HepG2 (cell line): ENCODE measurements at regions not wholly inside any gene's neighbourhood (a gene's known extent, or its start where the extent isn't known, plus 50 kb on each side); places are given as distances from the start of the nearest gene placed in this dataset.

ENCODE experiments used
- ATM ChIP-seq: fragments of 450-650 bp; IDR thresholded peaks from 2 replicates; pipeline ENCODE4 v1.7.1; 2017; ENCODE audit warnings: mild to moderate bottlenecking, borderline replicate concordance
- CEBPG ChIP-seq: IDR thresholded peaks from 2 replicates; pipeline ENCODE4 v1.6.1; 2016
- DPF2 ChIP-seq: sonication (generic); formaldehyde crosslinking; IDR thresholded peaks from 2 replicates; pipeline ENCODE4 v1.4.0; 2020; ENCODE audit warnings: mild to moderate bottlenecking, low read depth, missing genetic modification reagents, borderline replicate concordance
- DZIP1 ChIP-seq: sonication (generic); formaldehyde crosslinking; IDR thresholded peaks from 2 replicates; pipeline ENCODE4 v1.5.0; 2020; ENCODE audit warnings: mild to moderate bottlenecking, missing genetic modification reagents
- FOSL1 ChIP-seq: sonication (generic); formaldehyde crosslinking; IDR thresholded peaks from 2 replicates; pipeline ENCODE4 v1.9.0; 2021; ENCODE audit warnings: missing genetic modification reagents, borderline replicate concordance
- FOXA3 ChIP-seq: IDR thresholded peaks from 2 replicates; pipeline ENCODE4 v1.6.1; 2016; ENCODE audit warnings: missing genetic modification reagents, missing compliant biosample characterization
- HMGA1 ChIP-seq: sonication (generic); formaldehyde crosslinking; conservative IDR thresholded peaks from 2 replicates; pipeline ENCODE4 v1.4.0; 2020; ENCODE audit warnings: missing genetic modification reagents
- HNF4G ChIP-seq, 2 experiments: sonication (generic) in 1 of 2; formaldehyde crosslinking in 1 of 2; IDR thresholded peaks; 2 replicates each; pipeline versions ENCODE4 v1.4.0 to v1.6.1; 2011 to 2020; ENCODE audit warnings: borderline replicate concordance in 2 of 2, low read depth in 2 of 2, mild to moderate bottlenecking in 2 of 2, low read length in 1 of 2, missing genetic modification reagents in 1 of 2, moderate library complexity in 1 of 2
- JUNB ChIP-seq: sonication (generic); formaldehyde crosslinking; IDR thresholded peaks from 2 replicates; pipeline ENCODE4 v1.8.0; 2022; ENCODE audit warnings: missing genetic modification reagents, mild to moderate bottlenecking, borderline replicate concordance
- LRRFIP1 ChIP-seq: sonication (generic); formaldehyde crosslinking; conservative IDR thresholded peaks from 2 replicates; pipeline ENCODE4 v1.4.0; 2020; ENCODE audit warnings: missing genetic modification reagents
- RARA ChIP-seq: IDR thresholded peaks from 2 replicates; pipeline ENCODE4 v1.6.1; 2016; ENCODE audit warnings: missing genetic modification reagents, missing compliant biosample characterization
- RARG ChIP-seq: sonication (generic); formaldehyde crosslinking; IDR thresholded peaks from 2 replicates; pipeline ENCODE4 v1.4.0; 2020; ENCODE audit warnings: low read depth, mild to moderate bottlenecking, missing genetic modification reagents
- SATB2 ChIP-seq: sonication (generic); formaldehyde crosslinking; IDR thresholded peaks from 2 replicates; pipeline ENCODE4 v1.5.0; 2020; ENCODE audit warnings: missing genetic modification reagents
- SIN3A ChIP-seq: IDR thresholded peaks from 2 replicates; pipeline ENCODE4 v1.6.1; 2011; ENCODE audit warnings: low read depth, mild to moderate bottlenecking, control low read depth, low read length, borderline replicate concordance
- SIX4 ChIP-seq: sonication (generic); formaldehyde crosslinking; IDR thresholded peaks from 2 replicates; pipeline ENCODE4 v1.4.0; 2020; ENCODE audit warnings: missing genetic modification reagents
- ZNF3 ChIP-seq: IDR thresholded peaks from 2 replicates; pipeline ENCODE4 v1.7.0; 2017; ENCODE audit warnings: inconsistent platforms
- ZNF337 ChIP-seq: sonication (generic); formaldehyde crosslinking; IDR thresholded peaks from 2 replicates; pipeline ENCODE4 v1.5.1; 2020; ENCODE audit warnings: missing genetic modification reagents, low read depth, mild to moderate bottlenecking, borderline replicate concordance
- ZNF616 ChIP-seq: sonication (generic); formaldehyde crosslinking; IDR thresholded peaks from 2 replicates; pipeline ENCODE4 v1.5.0; 2020; ENCODE audit warnings: low read depth, mild to moderate bottlenecking, missing genetic modification reagents
- ZNF687 ChIP-seq: sonication (generic); formaldehyde crosslinking; IDR thresholded peaks from 2 replicates; pipeline ENCODE4 v1.5.1; 2020; ENCODE audit warnings: mild to moderate bottlenecking, missing genetic modification reagents, moderate library complexity
- ZSCAN31 ChIP-seq: sonication (generic); formaldehyde crosslinking; IDR thresholded peaks from 2 replicates; pipeline ENCODE4 v1.5.0; 2020; ENCODE audit warnings: low read depth, mild to moderate bottlenecking, missing genetic modification reagents

- TF ChIP-seq LRRFIP1 (CRISPR knock-in tag) (no peak), JUNB (CRISPR knock-in tag) (peak; percentile 50; the same call in 1 of the 2 replicates), SIX4 (CRISPR knock-in tag) (no peak), ZNF3 (CRISPR knock-in tag) (peak; percentile 84; the same call in 1 of the 2 replicates), HNF4G (IDR thresholded peaks at IDR 0.05; ENCODE audit: borderline replicate concordance, low read depth, low read length) (no peak), HNF4G (CRISPR knock-in tag; IDR thresholded peaks at IDR 0.05; ENCODE audit: borderline replicate concordance, low read depth) (no peak), RARG (no peak), SATB2 (CRISPR knock-in tag) (no peak), DPF2 (CRISPR knock-in tag) (no peak), ZSCAN31 (no peak), FOXA3 (CRISPR knock-in tag) (peak; percentile 59; the same call in 1 of the 2 replicates), FOSL1 (CRISPR knock-in tag) (peak; percentile 26; the same call in 1 of the 2 replicates), ZNF337 (CRISPR knock-in tag) (no peak), ZNF616 (no peak), DZIP1 (CRISPR knock-in tag) (no peak), HMGA1 (no peak), ZNF687 (CRISPR knock-in tag) (no peak), ATM (no peak), SIN3A (no peak), RARA (no peak), CEBPG (peak; percentile 32; the same call in 1 of the 2 replicates)
Observed at GRCh38 chr5:92552206-92553160, 1028.5 kb downstream of the NR2F1-AS1 start (continued).
